ENCODE measurements at regions not wholly inside any gene's neighbourhood (a gene's known extent, or its start where the extent isn't known, plus 50 kb on each side); places are given as distances from the start of the nearest gene placed in this dataset.

DNA sequence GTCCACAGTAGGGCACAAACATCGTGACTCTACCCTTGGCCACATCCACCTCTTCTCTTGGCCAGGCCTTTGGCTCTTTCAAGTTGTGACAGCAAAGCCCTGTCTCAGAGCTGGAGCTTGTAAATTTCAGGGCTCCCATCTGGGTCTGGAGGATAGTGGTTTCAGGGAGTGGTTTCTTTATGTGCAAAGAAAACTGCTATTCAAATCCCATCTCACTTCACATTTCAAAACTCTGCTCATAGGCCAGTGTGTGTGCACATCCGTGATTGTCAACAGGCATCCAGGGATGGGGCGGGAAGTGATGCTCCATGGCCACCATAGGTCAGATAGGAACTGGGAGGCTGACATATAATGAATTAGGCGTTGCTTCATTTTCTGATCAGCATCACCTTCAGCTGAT is 107.8 kb upstream of the IL12B start:
- H3K4me2 ChIP-seq (ENCODE audit: control insufficient read depth, insufficient read depth), result no peak overlapping the region
- no peak overlapping the region for H3K4me3 ChIP-seq
- no peak overlapping the region for H2AFZ ChIP-seq (ENCODE audit: control insufficient read depth, low read depth, low read length)
- intact Hi-C loops (cut with micrococcal nuclease; ENCODE audit: unreplicated experiment), result no loop called here
- no peak overlapping the region for H3K27ac ChIP-seq (ENCODE audit: control insufficient read depth, insufficient read depth)
- ATAC-seq (no peak), DNase-seq (ENCODE audit: low read depth, low spot score) (no peak), FAIRE-seq (no peak)
- SMC1A ChIA-PET (ENCODE audit: uncharacterized antibody, unreplicated experiment), result interaction anchor here (0.5 to 1.8 kb wide), 4 partner anchors 17 to 518 kb away, joined by 4 to 7 read pairs (median 5); no protein-coding TSS in a partner anchor
- H3K4me1 ChIP-seq (ENCODE audit: control insufficient read depth, insufficient read depth, low read length), result no peaks in the 10 kb centered on the region
- CTCF ChIA-PET, result interaction anchor here (0.6 to 1.4 kb wide), 2 partner anchors 104 to 532 kb away, joined by 3 to 4 read pairs; no protein-coding TSS in a partner anchor
- no peaks in the 10 kb centered on the region; a peak in 1 of 4 replicates for H3K27me3 ChIP-seq (replicated peaks in 1 of 2; ENCODE audit: control insufficient read depth in 2 of 2, insufficient read depth in 2 of 2, low read length in 1 of 2)
- BruUV-seq (replicated peaks), result no TSS peak
- POLR2A ChIA-PET, result interaction anchor here (0.6 to 1.5 kb wide), 2 partner anchors 14 to 840 kb away, joined by 3 read pairs; no protein-coding TSS in a partner anchor
- H3K36me3 ChIP-seq (ENCODE audit: control insufficient read depth in 2 of 2, insufficient read depth in 2 of 2, low read length in 1 of 2), result no peaks in the 10 kb centered on the region
- no peaks in the 10 kb centered on the region for H3K79me2 ChIP-seq (ENCODE audit: control insufficient read depth, insufficient read depth, low read length)
- RAD21 ChIA-PET (ENCODE audit: unreplicated experiment), result no interaction called here
- TF ChIP-seq EP300 (IDR thresholded peaks at IDR 0.05; ENCODE audit: borderline replicate concordance in 1 of 2, control insufficient read depth in 1 of 2, low read depth in 2 of 2, low read length in 2 of 2) (no peak), POLR2A (IDR thresholded peaks at IDR 0.05; ENCODE audit: low read depth, low read length) (no peak), BCLAF1 (IDR thresholded peaks at IDR 0.05) (no peak), USF1 (IDR thresholded peaks at IDR 0.05; ENCODE audit: borderline replicate concordance, extremely low read length, insufficient read depth, low read depth, low read length) (no peak)
- WGBS (ENCODE audit: insufficient coverage, insufficient replicate concordance, low lambda C conversion rate, missing lambda C conversion rate), result 10% methylated on average over 4 of the region's 4 CpGs
- no peaks in the 10 kb centered on the region; the same call in 2 of the 3 replicates for H3K9me3 ChIP-seq (replicated peaks; ENCODE audit: control insufficient read depth, insufficient read depth, low read length)
- H4K20me1 ChIP-seq (ENCODE audit: control insufficient read depth, insufficient read depth), result no peaks in the 10 kb centered on the region; the same call in 1 of the 2 replicates
- in situ Hi-C loops (cut with MboI), result no loop called here
- H3K9ac ChIP-seq (ENCODE audit: control insufficient read depth, insufficient read depth, low read length), result no peak overlapping the region

Measured in GM12878 (cell line).